ENCODE measurements at regions not wholly inside any gene's neighbourhood (a gene's known extent, or its start where the extent isn't known, plus 50 kb on each side); places are given as distances from the start of the nearest gene placed in this dataset.

DNA sequence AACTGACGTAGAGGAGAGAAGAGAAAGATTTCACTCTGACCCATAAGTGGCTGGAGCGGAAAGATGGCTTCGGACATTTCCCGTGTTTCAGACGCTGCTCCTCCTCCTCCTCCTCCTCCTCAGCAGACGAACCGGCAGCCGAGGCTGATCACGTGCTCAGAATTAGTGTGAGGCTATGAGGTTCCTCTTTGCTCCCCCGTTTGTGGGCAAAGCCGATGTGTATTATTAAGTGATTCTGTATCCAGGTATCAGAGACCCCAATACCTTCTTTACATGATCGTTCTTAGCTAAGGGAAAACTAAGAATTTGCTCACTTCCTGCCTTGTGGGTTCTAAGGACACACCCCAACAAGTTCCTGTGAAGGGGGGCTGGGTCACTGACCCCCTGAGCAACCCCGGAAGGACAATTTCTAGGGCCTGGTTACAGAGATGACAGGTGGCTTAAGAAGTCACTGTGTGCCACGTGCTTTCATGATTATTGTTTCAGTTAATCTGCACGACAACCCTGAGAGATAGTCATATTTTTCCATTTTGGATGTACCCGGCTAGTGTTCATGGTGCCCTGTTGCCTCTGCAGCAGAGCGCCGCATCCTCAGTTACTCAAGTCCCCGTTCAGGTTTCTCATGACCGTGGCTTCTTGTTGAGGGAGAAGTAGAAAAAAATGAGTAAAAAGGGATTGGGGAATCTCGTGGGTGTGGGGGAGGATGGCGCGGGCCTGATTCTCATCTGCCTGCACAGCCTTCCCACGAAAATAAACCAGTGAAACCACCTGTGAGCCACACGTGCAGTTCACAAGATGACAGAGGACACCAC lies 671.8 kb downstream of the QKI start (continued):
- TF ChIP-seq ELF1 (tag; IDR thresholded peaks at IDR 0.05): 0 out of 2 replicates have a peak, but pooled peaks have one; percentile 30
- TF ChIP-seq ZNF436 (CRISPR knock-in tag; IDR thresholded peaks at IDR 0.05): no peak
- TF ChIP-seq, protein P1, sequence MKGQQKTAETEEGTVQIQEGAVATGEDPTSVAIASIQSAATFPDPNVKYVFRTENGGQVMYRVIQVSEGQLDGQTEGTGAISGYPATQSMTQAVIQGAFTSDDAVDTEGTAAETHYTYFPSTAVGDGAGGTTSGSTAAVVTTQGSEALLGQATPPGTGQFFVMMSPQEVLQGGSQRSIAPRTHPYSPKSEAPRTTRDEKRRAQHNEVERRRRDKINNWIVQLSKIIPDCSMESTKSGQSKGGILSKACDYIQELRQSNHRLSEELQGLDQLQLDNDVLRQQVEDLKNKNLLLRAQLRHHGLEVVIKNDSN (CRISPR knock-in tag; IDR thresholded peaks at IDR 0.05): peak; percentile 50
- TF ChIP-seq, protein P2, sequence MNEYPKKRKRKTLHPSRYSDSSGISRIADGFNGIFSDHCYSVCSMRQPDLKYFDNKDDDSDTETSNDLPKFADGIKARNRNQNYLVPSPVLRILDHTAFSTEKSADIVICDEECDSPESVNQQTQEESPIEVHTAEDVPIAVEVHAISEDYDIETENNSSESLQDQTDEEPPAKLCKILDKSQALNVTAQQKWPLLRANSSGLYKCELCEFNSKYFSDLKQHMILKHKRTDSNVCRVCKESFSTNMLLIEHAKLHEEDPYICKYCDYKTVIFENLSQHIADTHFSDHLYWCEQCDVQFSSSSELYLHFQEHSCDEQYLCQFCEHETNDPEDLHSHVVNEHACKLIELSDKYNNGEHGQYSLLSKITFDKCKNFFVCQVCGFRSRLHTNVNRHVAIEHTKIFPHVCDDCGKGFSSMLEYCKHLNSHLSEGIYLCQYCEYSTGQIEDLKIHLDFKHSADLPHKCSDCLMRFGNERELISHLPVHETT (CRISPR knock-in tag; conservative IDR thresholded peaks at IDR 0.05 in 1 of 2, IDR thresholded peaks at IDR 0.05 in 1 of 2): 0 out of 4 replicates have a peak, but pooled peaks of 1 of the 2 experiments have one; percentile 22
- TF ChIP-seq ZNF584 (CRISPR knock-in tag; IDR thresholded peaks at IDR 0.05; ENCODE audit: low read depth): peak; percentile 66; the same call in 1 of the 2 replicates
- no peak for TF ChIP-seq DACH1 (IDR thresholded peaks at IDR 0.05; ENCODE audit: partially characterized antibody)
- TF ChIP-seq KLF10 (CRISPR knock-in tag; IDR thresholded peaks at IDR 0.05): no peak
- no peak for TF ChIP-seq ETS2 (tag; IDR thresholded peaks at IDR 0.05; ENCODE audit: borderline replicate concordance, poor library complexity, severe bottlenecking)
- TF ChIP-seq NR2C2 (CRISPR knock-in tag; IDR thresholded peaks at IDR 0.05): no peak
- TF ChIP-seq NR2C2 (tag; IDR thresholded peaks at IDR 0.05): peak; percentile 89
- TF ChIP-seq, protein P3, sequence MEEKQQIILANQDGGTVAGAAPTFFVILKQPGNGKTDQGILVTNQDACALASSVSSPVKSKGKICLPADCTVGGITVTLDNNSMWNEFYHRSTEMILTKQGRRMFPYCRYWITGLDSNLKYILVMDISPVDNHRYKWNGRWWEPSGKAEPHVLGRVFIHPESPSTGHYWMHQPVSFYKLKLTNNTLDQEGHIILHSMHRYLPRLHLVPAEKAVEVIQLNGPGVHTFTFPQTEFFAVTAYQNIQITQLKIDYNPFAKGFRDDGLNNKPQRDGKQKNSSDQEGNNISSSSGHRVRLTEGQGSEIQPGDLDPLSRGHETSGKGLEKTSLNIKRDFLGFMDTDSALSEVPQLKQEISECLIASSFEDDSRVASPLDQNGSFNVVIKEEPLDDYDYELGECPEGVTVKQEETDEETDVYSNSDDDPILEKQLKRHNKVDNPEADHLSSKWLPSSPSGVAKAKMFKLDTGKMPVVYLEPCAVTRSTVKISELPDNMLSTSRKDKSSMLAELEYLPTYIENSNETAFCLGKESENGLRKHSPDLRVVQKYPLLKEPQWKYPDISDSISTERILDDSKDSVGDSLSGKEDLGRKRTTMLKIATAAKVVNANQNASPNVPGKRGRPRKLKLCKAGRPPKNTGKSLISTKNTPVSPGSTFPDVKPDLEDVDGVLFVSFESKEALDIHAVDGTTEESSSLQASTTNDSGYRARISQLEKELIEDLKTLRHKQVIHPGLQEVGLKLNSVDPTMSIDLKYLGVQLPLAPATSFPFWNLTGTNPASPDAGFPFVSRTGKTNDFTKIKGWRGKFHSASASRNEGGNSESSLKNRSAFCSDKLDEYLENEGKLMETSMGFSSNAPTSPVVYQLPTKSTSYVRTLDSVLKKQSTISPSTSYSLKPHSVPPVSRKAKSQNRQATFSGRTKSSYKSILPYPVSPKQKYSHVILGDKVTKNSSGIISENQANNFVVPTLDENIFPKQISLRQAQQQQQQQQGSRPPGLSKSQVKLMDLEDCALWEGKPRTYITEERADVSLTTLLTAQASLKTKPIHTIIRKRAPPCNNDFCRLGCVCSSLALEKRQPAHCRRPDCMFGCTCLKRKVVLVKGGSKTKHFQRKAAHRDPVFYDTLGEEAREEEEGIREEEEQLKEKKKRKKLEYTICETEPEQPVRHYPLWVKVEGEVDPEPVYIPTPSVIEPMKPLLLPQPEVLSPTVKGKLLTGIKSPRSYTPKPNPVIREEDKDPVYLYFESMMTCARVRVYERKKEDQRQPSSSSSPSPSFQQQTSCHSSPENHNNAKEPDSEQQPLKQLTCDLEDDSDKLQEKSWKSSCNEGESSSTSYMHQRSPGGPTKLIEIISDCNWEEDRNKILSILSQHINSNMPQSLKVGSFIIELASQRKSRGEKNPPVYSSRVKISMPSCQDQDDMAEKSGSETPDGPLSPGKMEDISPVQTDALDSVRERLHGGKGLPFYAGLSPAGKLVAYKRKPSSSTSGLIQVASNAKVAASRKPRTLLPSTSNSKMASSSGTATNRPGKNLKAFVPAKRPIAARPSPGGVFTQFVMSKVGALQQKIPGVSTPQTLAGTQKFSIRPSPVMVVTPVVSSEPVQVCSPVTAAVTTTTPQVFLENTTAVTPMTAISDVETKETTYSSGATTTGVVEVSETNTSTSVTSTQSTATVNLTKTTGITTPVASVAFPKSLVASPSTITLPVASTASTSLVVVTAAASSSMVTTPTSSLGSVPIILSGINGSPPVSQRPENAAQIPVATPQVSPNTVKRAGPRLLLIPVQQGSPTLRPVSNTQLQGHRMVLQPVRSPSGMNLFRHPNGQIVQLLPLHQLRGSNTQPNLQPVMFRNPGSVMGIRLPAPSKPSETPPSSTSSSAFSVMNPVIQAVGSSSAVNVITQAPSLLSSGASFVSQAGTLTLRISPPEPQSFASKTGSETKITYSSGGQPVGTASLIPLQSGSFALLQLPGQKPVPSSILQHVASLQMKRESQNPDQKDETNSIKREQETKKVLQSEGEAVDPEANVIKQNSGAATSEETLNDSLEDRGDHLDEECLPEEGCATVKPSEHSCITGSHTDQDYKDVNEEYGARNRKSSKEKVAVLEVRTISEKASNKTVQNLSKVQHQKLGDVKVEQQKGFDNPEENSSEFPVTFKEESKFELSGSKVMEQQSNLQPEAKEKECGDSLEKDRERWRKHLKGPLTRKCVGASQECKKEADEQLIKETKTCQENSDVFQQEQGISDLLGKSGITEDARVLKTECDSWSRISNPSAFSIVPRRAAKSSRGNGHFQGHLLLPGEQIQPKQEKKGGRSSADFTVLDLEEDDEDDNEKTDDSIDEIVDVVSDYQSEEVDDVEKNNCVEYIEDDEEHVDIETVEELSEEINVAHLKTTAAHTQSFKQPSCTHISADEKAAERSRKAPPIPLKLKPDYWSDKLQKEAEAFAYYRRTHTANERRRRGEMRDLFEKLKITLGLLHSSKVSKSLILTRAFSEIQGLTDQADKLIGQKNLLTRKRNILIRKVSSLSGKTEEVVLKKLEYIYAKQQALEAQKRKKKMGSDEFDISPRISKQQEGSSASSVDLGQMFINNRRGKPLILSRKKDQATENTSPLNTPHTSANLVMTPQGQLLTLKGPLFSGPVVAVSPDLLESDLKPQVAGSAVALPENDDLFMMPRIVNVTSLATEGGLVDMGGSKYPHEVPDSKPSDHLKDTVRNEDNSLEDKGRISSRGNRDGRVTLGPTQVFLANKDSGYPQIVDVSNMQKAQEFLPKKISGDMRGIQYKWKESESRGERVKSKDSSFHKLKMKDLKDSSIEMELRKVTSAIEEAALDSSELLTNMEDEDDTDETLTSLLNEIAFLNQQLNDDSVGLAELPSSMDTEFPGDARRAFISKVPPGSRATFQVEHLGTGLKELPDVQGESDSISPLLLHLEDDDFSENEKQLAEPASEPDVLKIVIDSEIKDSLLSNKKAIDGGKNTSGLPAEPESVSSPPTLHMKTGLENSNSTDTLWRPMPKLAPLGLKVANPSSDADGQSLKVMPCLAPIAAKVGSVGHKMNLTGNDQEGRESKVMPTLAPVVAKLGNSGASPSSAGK (IDR thresholded peaks at IDR 0.05): peak; percentile 48; the same call in 1 of the 2 replicates
- TF ChIP-seq ZNF431 (CRISPR knock-in tag; IDR thresholded peaks at IDR 0.05): no peak

Measured in K562 (cell line).